ENCODE measurements at regions not wholly inside any gene's neighbourhood (a gene's known extent, or its start where the extent isn't known, plus 50 kb on each side); places are given as distances from the start of the nearest gene placed in this dataset.

GRCh38 chr10:91036807-91037411 is 116.0 kb upstream of the ANKRD1 start:
- no peak for DNase-seq (ENCODE audit: low spot score)

GRCh38 chr10:91038971-91039370 is 118.1 kb upstream of the ANKRD1 start:
- no peak for DNase-seq (ENCODE audit: low spot score)

- no peak for DNase-seq (ENCODE audit: low spot score)
Measured at GRCh38 chr10:91040343-91040742, 119.5 kb upstream of the ANKRD1 start.

GRCh38 chr10:91042069-91042468 is 121.2 kb upstream of the ANKRD1 start:
- no peak for DNase-seq (ENCODE audit: low spot score)

GRCh38 chr10:91043173-91043910 is 122.5 kb upstream of the ANKRD1 start:
- no peak for DNase-seq (ENCODE audit: low spot score)

- no peak for DNase-seq (ENCODE audit: low spot score)
Measured at GRCh38 chr10:91046869-91047268, 126.0 kb upstream of the ANKRD1 start.

GRCh38 chr10:91048380-91048779 is 127.5 kb upstream of the ANKRD1 start:
- DNase-seq (ENCODE audit: low spot score): no peak

GRCh38 chr10:91049296-91049987 is 128.6 kb upstream of the ANKRD1 start:
- no peak for DNase-seq (ENCODE audit: low spot score)

- no peak for DNase-seq (ENCODE audit: low spot score)
Measured at GRCh38 chr10:91049988-91050360, 129.1 kb upstream of the ANKRD1 start.

- no peak for DNase-seq (ENCODE audit: low spot score)
Measured at GRCh38 chr10:91050371-91051034, 129.6 kb upstream of the ANKRD1 start.

- peak; percentile 56 for DNase-seq (ENCODE audit: low spot score)
Measured at GRCh38 chr10:91051829-91052228, 130.9 kb upstream of the ANKRD1 start.

GRCh38 chr10:91054325-91054724 is 133.4 kb upstream of the ANKRD1 start:
- no peak for DNase-seq (ENCODE audit: low spot score)

- no peak for DNase-seq (ENCODE audit: low spot score)
Measured at GRCh38 chr10:91061187-91061586, 140.3 kb upstream of the ANKRD1 start.

- DNase-seq (ENCODE audit: low spot score): no peak
Measured at GRCh38 chr10:91061608-91062007, 140.7 kb upstream of the ANKRD1 start.

GRCh38 chr10:91062091-91062490 is 141.2 kb upstream of the ANKRD1 start:
- no peak for DNase-seq (ENCODE audit: low spot score)

GRCh38 chr10:91071786-91072185 is 148.7 kb upstream of the PCGF5 start:
- no peak for DNase-seq (ENCODE audit: low spot score)

- DNase-seq (ENCODE audit: low spot score): no peak
Measured at GRCh38 chr10:91073286-91073979, 147.0 kb upstream of the PCGF5 start.

GRCh38 chr10:91076991-91077548 is 143.4 kb upstream of the PCGF5 start:
- no peak for DNase-seq (ENCODE audit: low spot score)

GRCh38 chr10:91077549-91078071 is 142.9 kb upstream of the PCGF5 start:
- DNase-seq (ENCODE audit: low spot score): peak; percentile 75

- DNase-seq (ENCODE audit: low spot score): no peak
Measured at GRCh38 chr10:91080776-91081175, 139.7 kb upstream of the PCGF5 start.

- no peak for DNase-seq (ENCODE audit: low spot score)
Measured at GRCh38 chr10:91082447-91082846, 138.0 kb upstream of the PCGF5 start.
